A549 (cell line): ENCODE measurements at regions not wholly inside any gene's neighbourhood (a gene's known extent, or its start where the extent isn't known, plus 50 kb on each side); places are given as distances from the start of the nearest gene placed in this dataset.
"Not testable (repeated sequence)": the region's sequence is repeated elsewhere in the genome, so short reads cannot be mapped to it uniquely, and the experiment has no call there.

ENCODE experiments used
- ATAC-seq, 2 experiments: fragments of 200-7000 bp in 1 of 2; fragments of >200 bp in 1 of 2; cut with Nextera tagmentation in 1 of 2; cut with Tn5 transposase in 1 of 2; 3 replicates each; pipeline versions ENCODE4 v1.8.0 to v1.9.1; 2018 to 2020; ENCODE audit warnings: mild to moderate bottlenecking in 1 of 2, moderate library complexity in 1 of 2
- CTCF ChIA-PET: fragments of 300-600 bp; sonication (Branson Sonifier 250); formaldehyde crosslinking; extraction: SDS; loops from one replicate; lab custom pipeline; 2021; ENCODE audit warnings: antibody characterized with exemption, inconsistent platforms; lab: Yijun Ruan, JAX
- POLR2A ChIA-PET: fragments of 350-600 bp; formaldehyde crosslinking; extraction: SDS; loops from one replicate; lab custom pipeline; 2021; ENCODE audit warnings: antibody characterized with exemption, inconsistent platforms; lab: Yijun Ruan, JAX
- DNase-seq, 2 experiments: peaks; one replicate each; pipeline versions ENCODE4 v3.0.0 to v3.0.0-alpha.2; 2011 to 2016; ENCODE audit warnings: low read depth in 1 of 2, low spot score in 1 of 2
- FAIRE-seq: peaks from 2 replicates; lab custom pipeline; 2011; peaks lifted over from hg19 to GRCh38; lab: Jason Lieb, UNC
- H3K27ac ChIP-seq, 2 experiments: fragments of >200 bp; sonication (Bioruptor Twin); formaldehyde crosslinking; 3 replicates each; pipeline ENCODE4 v1.5.1; 2016 to 2017
- H3K4me1 ChIP-seq: fragments of >200 bp; sonication (Bioruptor Twin); formaldehyde crosslinking; 3 replicates; pipeline ENCODE4 v1.6.1; 2016
- H3K4me2 ChIP-seq: fragments of >200 bp; sonication (Bioruptor Twin); formaldehyde crosslinking; 3 replicates; pipeline ENCODE4 v1.6.1; 2016
- H3K4me3 ChIP-seq: fragments of >200 bp; sonication (Bioruptor Twin); formaldehyde crosslinking; 3 replicates; pipeline ENCODE4 v1.5.1; 2016
- H3K9me3 ChIP-seq: fragments of >200 bp; sonication (Bioruptor Twin); formaldehyde crosslinking; 3 replicates; pipeline ENCODE4 v1.6.1; 2016
- CEBPB ChIP-seq, 2 experiments: fragments of >200 bp in 1 of 2; sonication (Bioruptor Twin) in 1 of 2; formaldehyde crosslinking in 1 of 2; IDR thresholded peaks; 2 replicates each; pipeline ENCODE4 v1.6.1; 2012 to 2016
- CHD2 ChIP-seq: fragments of 150-350 bp; IDR thresholded peaks from 2 replicates; pipeline ENCODE4 v1.6.1; 2014; ENCODE audit warnings: low read length; ENCODE audit not compliant: partially characterized antibody
- EP300 ChIP-seq, 2 experiments: fragments of >200 bp; sonication (Bioruptor Twin); formaldehyde crosslinking; IDR thresholded peaks; 2 replicates in 1 of 2; 3 replicates in 1 of 2; pipeline ENCODE4 v1.6.1; 2016 to 2017
- FOSL2 ChIP-seq, 2 experiments: fragments of 450-650 bp in 1 of 2; fragments of >200 bp in 1 of 2; sonication (Bioruptor Twin) in 1 of 2; formaldehyde crosslinking; IDR thresholded peaks; 2 replicates each; pipeline versions ENCODE4 v1.5.0 to v1.6.1; 2016 to 2020; ENCODE audit warnings: mild to moderate bottlenecking in 1 of 2, moderate library complexity in 1 of 2
- GATA3 ChIP-seq: IDR thresholded peaks from 2 replicates; pipeline ENCODE4 v1.6.1; 2012; ENCODE audit warnings: borderline replicate concordance
- HOXA7 ChIP-seq: fragments of 250-450 bp; sonication (Bioruptor Pico); IDR thresholded peaks from 2 replicates; pipeline ENCODE4 v1.5.0; 2020; ENCODE audit warnings: mild to moderate bottlenecking, moderate library complexity
- JUN ChIP-seq, 2 experiments: fragments of >200 bp; sonication (Bioruptor Twin); formaldehyde crosslinking; IDR thresholded peaks; 2 replicates in 1 of 2; 3 replicates in 1 of 2; pipeline ENCODE4 v1.6.1; 2016 to 2017
- MAFK ChIP-seq: fragments of 450-650 bp; IDR thresholded peaks from 2 replicates; pipeline ENCODE4 v1.6.1; 2014; ENCODE audit not compliant: partially characterized antibody
- MYC ChIP-seq: IDR thresholded peaks from 2 replicates; pipeline ENCODE4 v1.6.1; 2012; ENCODE audit warnings: mild to moderate bottlenecking, inconsistent platforms, low read length, improper control_type of control experiment, borderline replicate concordance
- NPAS2 ChIP-seq: fragments of 250-450 bp; sonication (Bioruptor Pico); IDR thresholded peaks from 2 replicates; pipeline ENCODE4 v1.8.0; 2022; ENCODE audit warnings: mild to moderate bottlenecking, moderate library complexity, borderline replicate concordance
- RAD21 ChIP-seq, 2 experiments: fragments of >200 bp in 1 of 2; sonication (Bioruptor Twin) in 1 of 2; formaldehyde crosslinking in 1 of 2; IDR thresholded peaks in 1 of 2; conservative IDR thresholded peaks in 1 of 2; 2 replicates in 1 of 2; 3 replicates in 1 of 2; pipeline ENCODE4 v1.6.1; 2012 to 2018; ENCODE audit warnings: inconsistent platforms in 1 of 2
- TFCP2L1 ChIP-seq: fragments of 250-450 bp; sonication (Bioruptor Pico); IDR thresholded peaks from 2 replicates; pipeline ENCODE4 v1.5.0; 2021; ENCODE audit warnings: mild to moderate bottlenecking
- ZFP36 ChIP-seq: fragments of 450-650 bp; IDR thresholded peaks from 2 replicates; pipeline ENCODE4 v1.6.1; 2014; ENCODE audit warnings: borderline replicate concordance; ENCODE audit not compliant: partially characterized antibody
- WGBS: methylation state at CpG from one replicate; pipeline ENCODE4 v1.1.6; 2017; ENCODE audit errors: missing lambda C conversion rate; 5-methylcytosine and 5-hydroxymethylcytosine counted together
- TF ChIP-seq, protein P1 (sequence below): fragments of 250-450 bp; sonication (Bioruptor Pico); IDR thresholded peaks from 2 replicates; pipeline ENCODE4 v1.5.0; 2020; ENCODE audit warnings: low read depth, mild to moderate bottlenecking, moderate library complexity
- TF ChIP-seq, protein P2 (sequence below): fragments of >200 bp; sonication (Bioruptor Twin); formaldehyde crosslinking; IDR thresholded peaks from 3 replicates; pipeline ENCODE4 v1.5.1; 2016
- TF ChIP-seq, protein P3 (sequence below): fragments of 200-600 bp; sonication (generic); IDR thresholded peaks from 2 replicates; pipeline ENCODE4 v1.6.1; 2016; ENCODE audit warnings: antibody characterized with exemption, mild to moderate bottlenecking, moderate library complexity
- TF ChIP-seq, protein P4 (sequence below): fragments of >200 bp; sonication (Bioruptor Twin); formaldehyde crosslinking; IDR thresholded peaks from 3 replicates; pipeline ENCODE4 v1.6.1; 2016

DNA sequence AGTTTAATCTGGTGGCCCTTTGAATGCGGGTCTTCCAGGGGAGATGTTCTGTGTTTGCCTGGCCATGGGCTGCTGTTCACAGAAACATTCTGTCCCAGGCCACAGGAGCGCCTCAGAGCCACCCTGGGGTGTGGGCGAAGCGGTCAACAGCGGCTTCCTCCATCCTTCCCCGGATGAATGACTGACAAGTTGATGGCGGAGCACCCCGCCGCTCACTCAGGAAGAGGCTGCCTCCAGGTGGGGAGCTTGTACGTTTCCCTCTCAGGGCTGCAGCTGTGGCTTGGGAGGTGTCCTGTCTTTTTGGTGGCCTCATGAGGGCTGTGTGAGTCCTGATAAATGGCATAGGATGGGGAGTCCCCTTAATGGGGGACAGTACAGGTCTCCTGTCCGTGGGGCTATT, 178.4 kb downstream of the NRN1 start:
- 64% methylated on average over 5 of the region's 11 CpGs for WGBS
- Histone ChIP-seq H3K4me3 (no peak overlapping the region), H3K27ac (no peak overlapping the region), H3K9me3 (no peaks in the 10 kb centered on the region)
- CTCF ChIA-PET, result no interaction called here
- no peak for TF ChIP-seq HOXA7 (CRISPR knock-in tag)
- no peak for TF ChIP-seq TFCP2L1
- no peak for TF ChIP-seq JUN (IDR thresholded peaks at IDR 0.05)
- TF ChIP-seq EP300 (IDR thresholded peaks at IDR 0.05), result no peak
- TF ChIP-seq ZFP36, result no peak
- TF ChIP-seq, all 56 proteins: peak for 0
- FAIRE-seq (no peak), ATAC-seq (no peak), DNase-seq (no peak)
- H3K4me1 ChIP-seq, result no peaks in the 10 kb centered on the region
- POLR2A ChIA-PET, result no interaction called here
- H3K4me2 ChIP-seq, result no peak overlapping the region

DNA sequence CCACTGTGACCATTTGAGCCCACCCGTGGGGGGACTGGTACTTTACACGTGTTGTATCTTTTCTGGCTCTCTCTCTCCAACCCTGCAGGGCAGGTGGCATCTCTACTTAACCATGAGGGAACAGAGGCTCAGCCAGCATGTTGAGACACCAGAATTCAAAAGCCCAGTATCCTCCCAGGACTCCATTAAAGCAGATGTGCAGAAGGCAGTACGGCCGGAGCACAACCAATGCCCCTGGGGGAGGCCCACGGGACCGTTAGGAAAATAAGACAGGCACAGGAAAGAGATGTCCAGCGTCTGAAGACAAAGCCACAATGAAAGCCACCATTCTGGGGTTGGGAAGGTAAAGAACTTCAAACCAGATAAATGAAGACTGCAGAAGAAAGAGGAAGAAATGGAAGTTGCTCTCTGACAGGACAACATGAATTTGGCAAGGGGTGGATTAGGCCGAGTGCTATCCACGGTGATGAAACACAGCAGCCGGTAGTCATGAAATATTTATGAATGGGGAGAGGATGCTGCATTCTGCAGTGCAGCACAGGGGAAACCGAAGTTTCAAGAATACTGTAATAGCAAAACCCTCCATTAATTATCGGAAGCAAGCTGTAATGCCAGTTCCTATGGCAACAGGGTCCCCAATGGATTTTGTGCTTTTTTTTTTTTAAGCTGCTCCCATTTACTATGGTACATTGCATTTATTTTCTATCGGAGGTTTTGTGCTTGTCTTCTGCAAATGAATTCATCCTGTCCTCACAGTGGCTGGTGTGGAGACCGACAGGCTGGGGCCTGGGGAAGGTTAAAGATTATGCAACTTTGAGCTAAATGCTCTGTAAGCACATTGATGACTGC, 179.4 kb downstream of the NRN1 start:
- Histone ChIP-seq H3K4me2 (no peak overlapping the region), H3K9me3 (no peaks in the 10 kb centered on the region), H3K4me1 (no peaks in the 10 kb centered on the region)
- DNase-seq, result no peak
- no peak for FAIRE-seq
- CTCF ChIA-PET, result no interaction called here
- no peak for ATAC-seq
- POLR2A ChIA-PET, result no interaction called here
- WGBS, result 43% methylated on average over 14 of the region's 14 CpGs
- TF ChIP-seq GATA3 (no peak), CHD2 (no peak), MYC (no peak), FOSL2 (IDR thresholded peaks at IDR 0.05) (no peak), FOSL2 (CRISPR knock-in tag; IDR thresholded peaks at IDR 0.05) (no peak), CEBPB (IDR thresholded peaks at IDR 0.05) (no peak), MAFK (no peak), NPAS2 (CRISPR knock-in tag) (no peak), RAD21 (conservative IDR thresholded peaks at IDR 0.05 in 1 of 2, IDR thresholded peaks at IDR 0.05 in 1 of 2) (no peak)
- TF ChIP-seq, protein P1, sequence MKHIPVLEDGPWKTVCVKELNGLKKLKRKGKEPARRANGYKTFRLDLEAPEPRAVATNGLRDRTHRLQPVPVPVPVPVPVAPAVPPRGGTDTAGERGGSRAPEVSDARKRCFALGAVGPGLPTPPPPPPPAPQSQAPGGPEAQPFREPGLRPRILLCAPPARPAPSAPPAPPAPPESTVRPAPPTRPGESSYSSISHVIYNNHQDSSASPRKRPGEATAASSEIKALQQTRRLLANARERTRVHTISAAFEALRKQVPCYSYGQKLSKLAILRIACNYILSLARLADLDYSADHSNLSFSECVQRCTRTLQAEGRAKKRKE, result no peak
- TF ChIP-seq, protein P2, sequence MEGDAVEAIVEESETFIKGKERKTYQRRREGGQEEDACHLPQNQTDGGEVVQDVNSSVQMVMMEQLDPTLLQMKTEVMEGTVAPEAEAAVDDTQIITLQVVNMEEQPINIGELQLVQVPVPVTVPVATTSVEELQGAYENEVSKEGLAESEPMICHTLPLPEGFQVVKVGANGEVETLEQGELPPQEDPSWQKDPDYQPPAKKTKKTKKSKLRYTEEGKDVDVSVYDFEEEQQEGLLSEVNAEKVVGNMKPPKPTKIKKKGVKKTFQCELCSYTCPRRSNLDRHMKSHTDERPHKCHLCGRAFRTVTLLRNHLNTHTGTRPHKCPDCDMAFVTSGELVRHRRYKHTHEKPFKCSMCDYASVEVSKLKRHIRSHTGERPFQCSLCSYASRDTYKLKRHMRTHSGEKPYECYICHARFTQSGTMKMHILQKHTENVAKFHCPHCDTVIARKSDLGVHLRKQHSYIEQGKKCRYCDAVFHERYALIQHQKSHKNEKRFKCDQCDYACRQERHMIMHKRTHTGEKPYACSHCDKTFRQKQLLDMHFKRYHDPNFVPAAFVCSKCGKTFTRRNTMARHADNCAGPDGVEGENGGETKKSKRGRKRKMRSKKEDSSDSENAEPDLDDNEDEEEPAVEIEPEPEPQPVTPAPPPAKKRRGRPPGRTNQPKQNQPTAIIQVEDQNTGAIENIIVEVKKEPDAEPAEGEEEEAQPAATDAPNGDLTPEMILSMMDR, result no peak
- TF ChIP-seq, protein P3, sequence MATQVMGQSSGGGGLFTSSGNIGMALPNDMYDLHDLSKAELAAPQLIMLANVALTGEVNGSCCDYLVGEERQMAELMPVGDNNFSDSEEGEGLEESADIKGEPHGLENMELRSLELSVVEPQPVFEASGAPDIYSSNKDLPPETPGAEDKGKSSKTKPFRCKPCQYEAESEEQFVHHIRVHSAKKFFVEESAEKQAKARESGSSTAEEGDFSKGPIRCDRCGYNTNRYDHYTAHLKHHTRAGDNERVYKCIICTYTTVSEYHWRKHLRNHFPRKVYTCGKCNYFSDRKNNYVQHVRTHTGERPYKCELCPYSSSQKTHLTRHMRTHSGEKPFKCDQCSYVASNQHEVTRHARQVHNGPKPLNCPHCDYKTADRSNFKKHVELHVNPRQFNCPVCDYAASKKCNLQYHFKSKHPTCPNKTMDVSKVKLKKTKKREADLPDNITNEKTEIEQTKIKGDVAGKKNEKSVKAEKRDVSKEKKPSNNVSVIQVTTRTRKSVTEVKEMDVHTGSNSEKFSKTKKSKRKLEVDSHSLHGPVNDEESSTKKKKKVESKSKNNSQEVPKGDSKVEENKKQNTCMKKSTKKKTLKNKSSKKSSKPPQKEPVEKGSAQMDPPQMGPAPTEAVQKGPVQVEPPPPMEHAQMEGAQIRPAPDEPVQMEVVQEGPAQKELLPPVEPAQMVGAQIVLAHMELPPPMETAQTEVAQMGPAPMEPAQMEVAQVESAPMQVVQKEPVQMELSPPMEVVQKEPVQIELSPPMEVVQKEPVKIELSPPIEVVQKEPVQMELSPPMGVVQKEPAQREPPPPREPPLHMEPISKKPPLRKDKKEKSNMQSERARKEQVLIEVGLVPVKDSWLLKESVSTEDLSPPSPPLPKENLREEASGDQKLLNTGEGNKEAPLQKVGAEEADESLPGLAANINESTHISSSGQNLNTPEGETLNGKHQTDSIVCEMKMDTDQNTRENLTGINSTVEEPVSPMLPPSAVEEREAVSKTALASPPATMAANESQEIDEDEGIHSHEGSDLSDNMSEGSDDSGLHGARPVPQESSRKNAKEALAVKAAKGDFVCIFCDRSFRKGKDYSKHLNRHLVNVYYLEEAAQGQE, result no peak
- TF ChIP-seq, protein P4, sequence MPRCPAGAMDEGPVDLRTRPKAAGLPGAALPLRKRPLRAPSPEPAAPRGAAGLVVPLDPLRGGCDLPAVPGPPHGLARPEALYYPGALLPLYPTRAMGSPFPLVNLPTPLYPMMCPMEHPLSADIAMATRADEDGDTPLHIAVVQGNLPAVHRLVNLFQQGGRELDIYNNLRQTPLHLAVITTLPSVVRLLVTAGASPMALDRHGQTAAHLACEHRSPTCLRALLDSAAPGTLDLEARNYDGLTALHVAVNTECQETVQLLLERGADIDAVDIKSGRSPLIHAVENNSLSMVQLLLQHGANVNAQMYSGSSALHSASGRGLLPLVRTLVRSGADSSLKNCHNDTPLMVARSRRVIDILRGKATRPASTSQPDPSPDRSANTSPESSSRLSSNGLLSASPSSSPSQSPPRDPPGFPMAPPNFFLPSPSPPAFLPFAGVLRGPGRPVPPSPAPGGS, result no peak
- TF ChIP-seq, all 56 proteins: peak for 0
- Histone ChIP-seq H3K4me3 (no peak overlapping the region), H3K27ac (no peak overlapping the region)

DNA sequence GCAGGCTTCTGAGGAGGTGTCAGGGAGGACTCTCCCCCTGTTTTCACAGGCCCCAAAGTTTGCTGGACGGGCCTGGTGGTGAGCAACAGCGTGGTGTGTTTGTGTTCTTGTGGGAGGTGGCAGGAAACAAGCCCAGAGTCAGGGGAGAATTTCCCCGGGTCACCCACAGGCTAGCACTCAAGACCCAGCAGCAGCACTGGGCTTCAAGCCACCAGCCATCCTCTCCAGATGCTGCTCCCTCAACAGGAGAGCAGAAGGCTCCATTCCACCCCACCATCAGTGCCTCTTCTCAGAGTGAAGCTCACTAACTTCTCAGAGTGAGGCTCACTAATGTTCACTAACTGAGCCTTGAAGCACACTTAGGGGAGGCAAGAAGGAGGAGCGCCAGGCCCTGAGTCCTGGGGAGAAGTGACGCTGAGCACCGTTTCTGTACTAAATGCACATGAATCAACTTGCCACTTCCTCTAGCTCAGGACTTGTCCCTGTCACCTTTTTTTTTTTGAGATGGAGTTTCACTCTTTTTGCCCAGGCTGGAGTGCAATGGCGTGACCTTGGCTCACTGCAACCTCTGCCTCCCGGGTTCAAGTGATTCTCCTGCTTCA, 182.2 kb downstream of the NRN1 start:
- H3K4me3 ChIP-seq, H3K4me1 ChIP-seq, H3K4me2 ChIP-seq, POLR2A ChIA-PET, FAIRE-seq, ATAC-seq, H3K9me3 ChIP-seq, H3K27ac ChIP-seq, DNase-seq, CTCF ChIA-PET: not testable (repeated sequence)
- WGBS, result 57% methylated on average over 8 of the region's 8 CpGs
